GM19043 (cell line): ENCODE measurements at regions not wholly inside any gene's neighbourhood (a gene's known extent, or its start where the extent isn't known, plus 50 kb on each side); places are given as distances from the start of the nearest gene placed in this dataset.

Experiments
- ATAC-seq: cut with Tn5 transposase; IDR thresholded peaks from one replicate; pipeline ENCODE4 v1.9.1; 2021; ENCODE audit warnings: low read depth; ENCODE audit not compliant: unreplicated experiment

DNA sequence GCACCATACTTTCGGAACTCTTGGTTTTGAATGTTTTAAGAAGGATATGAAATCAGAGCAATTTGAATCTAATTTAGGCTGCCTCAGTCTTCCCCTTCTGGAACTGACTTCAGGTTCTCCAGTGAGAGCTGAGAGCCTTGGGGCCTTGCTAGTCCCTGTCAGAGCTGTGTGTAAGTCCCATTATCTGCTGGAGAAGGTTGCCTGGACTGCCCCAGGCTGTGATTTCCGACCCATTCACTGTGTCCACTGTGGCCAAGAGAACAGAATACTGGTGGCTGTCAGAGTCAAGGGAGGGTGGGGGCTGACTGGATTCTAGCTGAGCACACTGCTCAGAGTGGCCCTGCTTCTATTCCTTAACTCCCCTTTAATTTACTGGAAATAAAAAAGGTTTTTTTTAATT lies 278.0 kb downstream of the KCNS3 start:
- no peak for ATAC-seq

DNA sequence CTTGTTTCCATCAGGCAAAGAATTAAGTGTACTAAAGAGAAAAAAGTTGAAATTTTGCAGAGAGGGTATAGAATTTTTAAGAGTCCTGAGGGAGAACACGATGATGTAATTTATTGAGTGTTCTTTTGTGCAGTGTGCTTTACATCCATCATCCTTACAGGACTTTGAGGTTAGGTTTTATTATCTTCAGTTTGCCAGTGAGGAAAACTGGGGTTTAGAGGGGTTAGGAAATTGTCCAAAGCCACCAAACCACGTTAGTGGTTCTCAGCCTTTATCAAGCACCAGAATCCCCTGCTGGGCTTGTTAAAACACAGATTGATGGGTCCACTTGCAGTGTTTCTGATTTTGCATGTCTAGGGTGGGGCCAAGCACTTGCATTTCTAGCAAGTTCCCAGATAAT lies 277.5 kb downstream of the KCNS3 start:
- no peak for ATAC-seq

DNA sequence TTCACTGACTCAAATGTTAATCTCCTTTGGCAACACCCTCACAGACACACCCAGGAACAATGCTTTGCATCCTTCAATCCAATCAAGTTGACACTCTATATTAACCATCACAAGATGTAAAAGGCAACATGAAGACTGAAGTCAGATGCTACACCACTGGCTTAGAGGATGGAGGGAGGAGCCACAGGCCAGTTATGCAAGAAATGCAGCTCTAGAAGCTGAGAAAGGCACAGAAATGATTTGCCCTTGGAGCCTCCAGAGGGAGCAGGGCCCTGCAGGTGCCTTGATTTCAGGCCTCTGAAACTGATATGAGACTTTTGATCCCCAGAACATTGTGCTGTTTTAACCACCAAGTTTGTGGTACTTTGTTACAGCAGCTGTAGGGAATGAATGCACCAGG lies 276.3 kb downstream of the KCNS3 start:
- no peak for ATAC-seq

DNA sequence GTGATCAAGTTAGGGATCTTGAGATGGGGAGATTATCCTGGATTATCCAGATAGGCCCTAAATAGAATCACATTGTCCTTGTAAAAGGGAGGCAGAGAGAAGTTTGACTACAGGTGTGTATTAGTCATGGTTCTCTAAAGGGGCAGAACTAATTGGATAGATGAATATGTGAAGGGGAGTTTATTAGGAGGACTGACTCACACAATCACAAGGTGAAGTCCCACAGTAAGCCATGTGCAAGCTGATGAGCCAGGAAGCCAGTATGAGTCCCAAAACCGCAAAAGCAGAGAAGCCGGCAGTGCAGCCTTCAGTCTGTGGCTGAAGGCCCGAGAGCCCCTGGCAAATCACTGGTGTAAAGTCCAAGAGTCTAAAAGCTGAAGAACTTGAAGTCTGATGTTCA lies 275.8 kb downstream of the KCNS3 start:
- ATAC-seq: no peak

DNA sequence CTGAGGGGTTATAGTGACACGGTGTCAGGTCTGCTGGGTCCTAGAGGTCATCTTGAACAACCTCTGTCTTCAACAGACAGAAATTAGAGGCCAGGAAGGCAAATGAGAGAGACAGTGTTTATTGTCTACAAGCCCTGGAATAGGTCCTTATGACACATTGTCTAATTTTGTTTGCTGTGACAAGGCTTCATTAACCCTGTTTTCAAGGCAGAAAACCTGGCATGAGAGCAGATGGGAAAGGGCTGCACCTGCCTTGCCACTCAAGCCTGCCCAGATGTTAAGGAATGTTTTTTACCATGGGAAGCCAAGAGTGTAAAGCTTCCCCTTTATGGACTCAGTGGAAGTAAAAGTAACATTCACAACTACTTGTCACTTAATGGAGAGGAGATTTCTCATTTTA lies 275.3 kb downstream of the KCNS3 start:
- no peak for ATAC-seq

DNA sequence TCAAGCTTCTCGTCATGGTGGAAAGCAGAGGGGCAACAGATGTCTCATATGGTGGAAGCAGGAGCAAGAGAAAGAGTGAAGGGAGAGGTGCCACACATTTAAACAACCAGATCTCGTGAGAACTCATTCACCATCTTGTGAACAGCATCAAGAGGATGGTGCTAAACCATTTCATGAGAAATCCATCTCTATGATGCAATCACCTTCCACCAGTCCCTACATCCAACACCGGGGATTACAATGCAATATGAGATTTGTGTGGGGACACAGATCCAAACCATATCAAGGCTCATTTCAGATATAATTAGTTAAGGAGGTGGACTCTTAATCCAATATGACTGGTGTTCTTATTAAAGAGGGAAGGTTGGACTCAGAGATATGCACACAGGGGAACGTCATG lies 272.8 kb downstream of the KCNS3 start:
- ATAC-seq: no peak

DNA sequence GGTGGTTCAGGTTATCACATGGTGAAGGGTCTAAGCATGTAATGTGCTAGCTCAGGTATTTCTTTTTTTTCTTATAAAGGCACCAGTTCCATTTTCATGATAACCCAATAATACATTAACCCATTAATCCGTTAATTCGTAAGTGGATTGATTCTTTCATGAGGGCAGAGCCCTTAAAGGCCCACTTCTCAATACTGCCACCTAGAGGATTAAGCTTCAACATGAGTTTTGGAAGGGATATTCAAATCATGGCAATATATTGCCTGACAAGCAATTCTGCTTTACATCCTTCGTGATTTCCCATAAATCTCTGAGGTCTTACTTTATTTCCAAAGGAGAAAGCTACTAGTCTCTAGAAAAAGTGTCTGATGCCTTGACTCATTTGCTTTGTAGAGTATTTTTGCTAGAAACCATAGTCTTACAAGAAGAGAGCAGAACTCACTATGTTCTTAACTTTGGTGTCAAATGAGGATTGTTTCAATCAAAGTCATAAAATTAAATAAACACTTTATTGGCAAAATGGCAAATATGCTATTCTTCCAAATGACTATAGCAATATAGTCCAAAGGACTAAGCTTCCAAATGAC lies 271.3 kb downstream of the KCNS3 start:
- peak; percentile 75 for ATAC-seq

DNA sequence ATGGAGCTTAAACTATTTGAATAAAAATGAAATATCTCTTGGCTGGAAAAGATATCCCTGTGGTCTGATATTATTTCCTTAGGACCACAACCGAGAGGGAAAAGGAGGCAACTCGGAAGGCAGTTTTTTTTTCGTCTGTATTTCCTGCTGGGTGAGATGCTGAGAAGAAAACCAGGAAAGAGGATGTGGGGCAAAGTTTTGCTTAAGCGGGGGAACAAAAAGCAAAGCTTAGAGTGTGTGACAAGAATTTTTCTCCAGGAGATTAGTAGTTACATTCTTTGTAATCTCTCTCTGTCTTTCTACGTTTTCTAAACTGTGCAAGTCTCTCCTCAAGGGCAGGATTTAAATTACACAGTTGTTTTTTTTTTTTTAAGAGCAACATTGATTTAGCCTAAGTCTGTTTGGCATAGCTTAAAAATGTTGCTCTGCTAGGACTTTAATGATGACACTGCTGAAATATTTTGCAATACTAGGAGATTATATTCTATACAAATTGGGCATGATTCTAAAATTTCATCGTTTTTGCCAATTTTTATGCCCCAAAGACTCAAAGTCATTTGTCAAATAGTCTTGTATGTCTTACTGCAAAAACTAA lies 258.5 kb downstream of the KCNS3 start:
- ATAC-seq: no peak

DNA sequence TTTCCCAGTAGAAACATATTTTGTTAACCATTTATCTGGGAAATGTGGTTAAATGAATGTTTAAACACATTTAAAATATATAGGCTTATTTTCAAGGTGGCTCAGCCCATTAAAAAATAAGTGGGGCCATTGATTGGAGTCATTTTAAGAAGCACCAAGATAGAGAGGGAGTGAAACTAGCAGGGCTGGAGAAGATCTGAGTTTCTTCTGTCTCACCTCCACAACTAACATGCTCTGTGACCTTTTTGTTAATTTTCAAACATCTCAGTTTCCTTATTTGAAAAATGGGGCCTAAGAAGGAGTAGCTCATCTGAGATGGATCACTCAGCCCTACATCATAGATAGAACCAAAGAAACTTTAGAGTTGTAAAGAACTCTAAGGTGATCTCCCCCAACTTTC lies 254.8 kb downstream of the KCNS3 start:
- no peak for ATAC-seq

DNA sequence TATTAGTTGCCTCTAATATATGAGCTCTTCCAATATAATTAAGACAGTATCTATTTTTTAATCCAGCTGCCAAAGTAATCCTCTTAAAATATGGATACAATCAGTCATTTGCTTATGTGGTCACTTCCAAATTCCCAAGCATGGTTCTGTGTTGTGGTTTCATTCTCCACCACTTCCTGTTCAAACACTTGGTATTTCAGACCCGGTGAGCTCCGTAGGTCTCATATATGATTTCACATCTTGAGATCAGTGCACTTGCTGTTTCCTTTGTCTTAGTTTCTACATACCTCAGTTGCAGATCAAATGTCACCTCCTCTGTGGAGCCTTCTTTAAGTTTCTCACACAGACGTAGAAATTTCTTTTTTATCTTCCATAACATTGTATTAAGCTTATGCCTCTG lies 254.2 kb downstream of the KCNS3 start:
- no peak for ATAC-seq

DNA sequence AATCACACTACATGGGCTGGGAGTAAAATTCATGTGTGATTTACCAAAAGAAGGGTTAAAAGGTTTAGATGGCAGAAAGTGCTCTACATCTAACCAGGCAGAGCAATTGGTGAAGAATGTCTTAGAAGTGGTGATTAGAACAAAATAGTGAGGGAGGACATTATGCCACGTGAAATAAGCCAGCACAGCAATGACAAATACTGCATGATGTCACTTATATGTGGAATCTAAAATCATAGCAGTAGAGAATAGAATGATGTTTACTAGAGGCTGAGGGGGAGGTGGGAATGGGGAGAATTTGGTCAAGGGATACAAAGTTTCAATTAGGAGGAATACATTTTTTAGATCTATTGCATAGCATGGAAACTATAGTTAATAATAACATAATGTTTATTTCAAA lies 253.3 kb downstream of the KCNS3 start:
- no peak for ATAC-seq

DNA sequence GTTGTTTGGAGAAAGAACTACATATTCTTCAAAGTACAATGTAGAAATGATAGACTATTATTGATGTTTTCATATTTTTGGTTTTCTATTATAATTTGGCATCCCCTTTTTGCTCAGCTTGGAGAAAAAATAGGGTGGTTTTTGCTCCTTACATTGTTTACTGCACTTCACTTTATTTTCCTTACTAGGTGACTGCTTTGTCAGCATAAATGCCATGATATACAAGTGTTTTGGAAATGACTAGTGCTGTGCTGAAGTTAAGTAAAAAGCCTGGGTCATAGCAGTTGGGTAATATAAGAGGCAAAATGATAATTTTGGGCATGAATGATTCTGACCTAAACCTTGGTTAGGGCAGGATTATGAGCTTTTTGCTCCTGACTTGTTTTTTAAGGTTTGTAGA lies 250.9 kb downstream of the KCNS3 start:
- no peak for ATAC-seq

DNA sequence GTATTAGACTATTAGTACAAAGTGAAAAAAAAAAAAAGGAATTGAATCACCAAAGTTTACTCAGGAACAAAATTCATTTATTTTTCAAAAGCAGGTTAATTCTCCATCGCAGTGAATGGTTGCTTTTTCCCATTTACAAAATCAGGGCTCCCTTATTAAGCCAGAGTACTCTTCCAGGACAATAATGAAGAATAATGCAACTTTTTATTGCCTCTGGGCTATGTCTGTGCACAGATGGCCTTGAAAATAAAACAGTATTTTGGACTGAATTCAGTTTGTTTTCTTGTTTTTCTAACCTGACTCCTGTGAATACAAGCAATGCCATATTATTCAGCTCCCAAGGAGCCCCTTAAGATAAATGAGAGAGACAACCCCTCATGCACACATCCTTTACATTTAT lies 246.8 kb downstream of the KCNS3 start:
- ATAC-seq: no peak

DNA sequence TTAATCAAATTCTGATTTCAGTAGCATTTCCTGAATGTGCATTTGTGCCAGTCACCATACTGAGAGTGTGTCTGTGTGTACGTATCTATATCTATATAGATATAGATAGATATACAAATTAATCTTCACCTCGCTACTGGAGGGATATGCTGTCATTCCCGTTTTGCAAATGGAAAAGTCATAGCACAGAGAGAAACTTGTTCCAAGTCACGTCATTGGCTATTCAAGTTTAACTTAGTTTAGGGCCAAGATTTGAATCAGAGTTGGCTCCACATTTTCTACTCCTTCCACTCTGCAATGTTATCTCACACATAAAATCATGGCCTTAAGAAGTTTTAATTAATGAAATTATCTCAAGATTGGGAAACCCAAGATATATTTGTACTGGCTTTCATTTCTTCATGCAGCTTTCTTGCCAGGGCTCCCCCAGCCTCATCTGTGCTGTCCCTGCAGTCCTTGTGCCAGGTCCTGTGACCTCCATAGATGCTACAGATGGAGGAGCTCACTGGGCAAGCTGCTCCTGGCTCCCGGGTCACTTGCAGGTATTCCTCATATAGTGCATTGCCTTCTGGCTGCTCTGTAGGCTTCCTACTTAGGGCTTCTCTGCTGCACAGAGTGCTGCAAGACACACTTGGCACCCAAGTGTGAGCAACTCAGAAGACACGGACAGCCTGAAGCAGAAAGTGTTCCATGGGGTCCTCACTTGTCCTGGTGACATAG lies 245.8 kb downstream of the KCNS3 start:
- no peak for ATAC-seq

DNA sequence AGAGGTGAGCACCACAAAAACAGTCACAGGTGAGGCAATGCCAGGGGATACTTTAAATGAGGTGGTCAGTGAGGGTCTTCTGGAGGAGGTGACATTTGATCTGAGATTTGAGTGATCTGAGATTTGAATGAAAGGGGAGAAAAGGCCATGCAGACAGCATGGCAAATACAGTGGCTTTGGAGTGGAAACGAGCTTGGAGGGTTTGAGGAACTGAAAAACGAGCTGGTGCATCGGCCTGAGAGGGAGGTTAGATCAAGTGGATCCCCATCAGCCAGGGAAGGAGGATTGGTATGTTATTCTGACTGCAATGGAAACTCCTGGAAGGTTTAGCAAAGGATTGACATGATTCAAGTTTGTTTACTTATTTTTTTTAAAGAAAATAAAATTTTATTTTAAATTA lies 245.1 kb downstream of the KCNS3 start:
- no peak for ATAC-seq

DNA sequence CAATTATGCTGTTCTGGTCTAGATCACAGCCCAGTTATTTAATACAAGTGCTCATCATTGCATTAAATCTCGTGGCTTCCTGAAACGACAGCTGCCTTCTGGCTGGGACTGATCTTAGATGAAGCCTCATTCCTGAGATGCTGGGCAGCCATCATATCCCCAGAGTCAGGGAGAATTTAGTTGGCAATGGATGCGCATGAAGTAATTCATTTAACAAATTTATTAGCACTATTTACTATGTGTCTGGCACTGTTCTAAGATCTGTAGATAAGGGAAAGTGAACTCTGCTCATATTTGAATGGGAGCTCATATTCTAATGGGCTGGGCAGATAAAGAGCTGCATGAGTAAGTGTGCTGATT lies 244.7 kb downstream of the KCNS3 start:
- no peak for ATAC-seq

DNA sequence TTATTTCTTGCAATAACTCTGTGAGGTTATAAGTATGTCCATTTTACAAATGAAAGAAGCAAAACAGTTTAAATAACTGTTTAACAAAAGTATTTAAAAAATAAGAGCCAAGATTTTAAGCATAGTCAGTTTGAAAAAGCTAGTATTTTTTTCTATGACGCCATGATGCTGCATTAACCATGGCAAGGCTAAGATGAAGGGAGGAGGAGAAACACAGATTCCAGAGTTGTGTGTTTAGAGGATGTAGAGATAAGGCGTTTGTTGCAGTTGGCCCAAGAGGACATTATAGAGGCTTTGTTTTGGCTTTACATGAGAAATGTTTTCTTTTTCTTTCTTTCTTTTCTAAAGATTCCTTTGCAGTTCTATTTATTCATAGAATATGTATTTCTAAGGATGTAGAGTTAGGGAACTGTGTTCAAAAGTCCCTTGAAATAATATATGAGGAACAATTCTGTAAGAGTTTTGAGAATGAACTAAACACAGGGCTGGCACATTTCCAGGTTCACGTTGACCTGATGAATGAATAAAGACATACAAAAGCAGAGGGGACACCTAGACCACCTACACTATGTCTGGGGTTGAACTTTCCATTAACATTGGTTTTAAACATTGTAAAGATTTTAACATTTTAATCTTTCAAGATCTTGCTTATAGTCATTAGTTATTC lies 244.2 kb downstream of the KCNS3 start:
- ATAC-seq: no peak

DNA sequence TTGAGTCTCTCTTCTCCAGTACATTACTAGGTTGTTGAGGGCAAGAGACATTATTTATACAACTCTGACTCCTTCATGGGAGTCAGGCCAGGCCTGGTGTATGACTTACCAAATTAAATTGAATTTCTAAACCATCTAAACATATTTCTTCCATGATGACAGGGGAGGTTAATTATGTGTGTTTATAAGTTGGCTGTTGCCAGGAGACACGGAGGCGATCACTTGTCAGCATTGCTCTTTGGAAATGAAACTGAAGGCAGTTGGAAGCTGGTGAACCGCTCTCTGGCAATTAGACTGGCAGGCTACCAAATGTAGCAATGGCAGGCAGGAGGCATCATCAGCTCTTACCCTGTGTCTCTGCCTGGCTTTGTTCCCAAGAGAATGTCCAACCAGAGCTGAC lies 241.4 kb downstream of the KCNS3 start:
- no peak for ATAC-seq

DNA sequence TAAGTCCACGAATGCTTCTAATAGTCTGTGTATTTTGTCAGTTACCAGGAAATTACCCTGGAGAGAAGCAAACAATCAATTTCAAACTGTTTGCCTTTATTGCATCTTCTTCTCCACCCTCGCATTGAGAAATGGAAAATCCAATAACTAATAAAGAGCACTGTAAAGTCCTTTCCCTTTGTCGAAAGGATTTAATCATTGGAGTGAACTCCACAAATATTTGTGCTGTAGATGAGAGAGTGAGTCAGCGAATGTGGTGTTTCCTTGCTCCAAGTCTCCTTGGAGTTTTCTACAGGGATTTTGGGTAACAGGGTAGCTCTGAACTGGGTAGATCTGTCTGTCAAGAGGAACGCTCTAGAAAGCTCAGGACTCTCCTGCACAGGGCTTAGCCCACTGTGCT lies 240.2 kb downstream of the KCNS3 start:
- ATAC-seq: no peak

DNA sequence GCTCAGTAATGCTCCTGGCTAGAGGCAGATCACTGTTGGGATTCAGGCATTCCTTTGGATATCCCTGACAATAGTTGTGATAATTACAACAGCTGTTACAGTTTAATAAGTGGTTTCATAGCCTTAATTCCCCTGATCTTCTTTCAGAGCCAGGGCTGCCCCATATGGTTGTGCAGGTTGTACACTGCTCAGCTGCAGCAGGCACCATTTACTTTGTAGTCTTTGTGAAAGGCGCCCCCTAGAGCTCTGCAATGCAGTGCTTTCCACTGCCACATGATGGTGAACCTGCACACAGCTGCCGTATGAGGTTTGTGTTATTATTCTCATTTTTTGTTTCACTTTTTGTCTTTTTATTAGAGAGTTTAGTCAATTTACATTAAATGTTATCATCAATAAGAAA lies 239.1 kb downstream of the KCNS3 start:
- peak; percentile 89 for ATAC-seq

DNA sequence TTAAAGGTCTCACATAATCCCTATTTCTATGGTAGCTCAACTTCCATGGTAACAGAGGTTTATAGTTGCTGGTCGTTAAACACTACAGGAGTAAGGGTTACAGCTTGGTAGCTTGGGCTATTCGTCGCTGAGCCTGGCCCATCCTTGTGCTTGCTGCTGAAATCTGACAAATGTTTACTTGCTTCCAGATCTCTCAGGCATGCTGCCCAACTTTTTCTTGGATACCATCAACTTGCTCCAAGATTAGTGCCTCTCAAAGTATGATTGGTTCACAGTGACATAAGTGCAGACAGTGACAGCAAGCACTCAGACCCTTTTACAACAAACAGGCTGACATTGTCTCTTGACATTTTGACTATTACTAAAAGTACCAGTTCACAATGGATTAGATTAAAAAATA lies 231.8 kb downstream of the KCNS3 start:
- ATAC-seq: no peak

DNA sequence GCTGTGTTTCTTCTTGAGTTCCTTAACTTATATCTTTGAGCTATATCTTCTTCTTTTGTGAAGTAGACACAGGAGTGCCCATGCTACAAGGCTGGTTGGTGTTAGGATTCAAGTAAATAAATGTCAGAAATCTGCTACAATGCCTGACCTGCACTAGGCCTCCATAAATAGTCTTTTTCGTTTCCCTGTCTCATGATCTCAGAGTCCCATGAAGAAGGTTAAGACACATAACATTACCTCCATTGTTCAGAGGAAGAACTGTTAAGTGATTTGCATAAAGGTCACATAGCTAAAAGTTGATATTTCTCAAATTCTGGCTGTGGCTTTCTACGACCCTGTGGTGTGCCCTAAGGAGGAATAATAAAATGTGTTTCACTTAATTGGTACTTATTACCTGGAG lies 228.4 kb downstream of the KCNS3 start:
- peak; percentile 50 for ATAC-seq
